ENCODE measurements at regions not wholly inside any gene's neighbourhood (a gene's known extent, or its start where the extent isn't known, plus 50 kb on each side); places are given as distances from the start of the nearest gene placed in this dataset.
"Not testable (repeated sequence)": the region's sequence is repeated elsewhere in the genome, so short reads cannot be mapped to it uniquely, and the experiment has no call there.

DNA sequence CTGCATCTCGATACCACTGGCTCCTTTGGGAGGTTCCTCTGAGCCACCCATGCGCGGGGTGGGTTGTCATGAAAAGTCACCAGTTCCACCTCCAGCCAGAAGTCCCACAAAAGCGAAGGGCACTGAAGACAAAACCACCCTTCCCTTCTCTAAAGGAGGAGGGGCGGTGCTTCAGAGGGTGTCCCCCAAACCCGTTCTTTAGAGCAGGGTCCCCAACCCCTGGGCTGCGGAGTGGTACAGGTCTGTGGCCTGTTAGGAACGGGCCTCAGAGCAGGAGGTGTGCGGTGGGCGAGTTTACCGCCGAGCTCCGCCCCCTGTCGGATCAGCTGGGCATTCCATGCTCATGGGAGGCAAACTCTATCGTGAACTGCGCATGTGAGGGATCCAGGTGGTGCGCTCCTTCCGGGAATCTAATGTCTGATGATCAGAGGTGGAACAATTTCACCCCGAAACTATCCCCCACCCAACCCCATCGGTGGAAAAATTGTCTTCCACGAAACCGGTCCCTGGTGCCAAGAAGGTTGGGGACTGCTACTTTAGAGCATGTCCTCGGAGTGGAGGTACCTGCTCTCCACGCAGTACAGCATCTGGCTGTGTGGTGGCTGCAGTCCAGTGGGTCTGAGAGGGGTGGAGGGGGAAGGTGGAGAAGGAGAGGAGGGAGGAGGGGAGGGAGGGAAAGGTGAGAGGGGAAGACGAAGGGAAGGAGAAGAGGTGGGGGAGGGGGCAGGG, 72.9 kb upstream of the SEPTIN5 start:
- no peak for DNase-seq (ENCODE audit: low spot score)

DNA sequence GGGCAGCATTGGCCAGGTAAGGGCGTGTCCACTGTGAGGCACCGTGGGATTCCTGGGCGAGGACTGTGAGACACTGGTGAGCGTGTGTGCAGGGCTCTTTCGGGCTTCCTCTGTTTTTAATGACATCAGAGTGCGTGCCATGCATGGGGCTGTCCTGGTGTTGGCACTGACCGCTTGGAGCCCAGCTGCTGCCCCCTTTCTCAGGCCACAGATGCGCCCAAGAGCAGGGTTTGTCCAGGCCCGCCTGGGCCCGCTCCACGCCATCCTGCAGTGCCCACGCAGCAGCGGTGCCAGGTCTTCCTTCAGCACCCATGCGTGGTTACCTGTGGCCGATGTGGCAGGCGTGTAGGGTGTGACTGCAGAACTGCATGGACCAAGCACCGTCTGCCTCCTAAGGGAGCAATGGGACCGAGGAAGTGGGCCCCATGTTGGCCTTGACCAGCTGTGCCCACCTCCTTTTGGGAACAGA, 72.3 kb upstream of the SEPTIN5 start:
- no peak for DNase-seq (ENCODE audit: low spot score)

DNA sequence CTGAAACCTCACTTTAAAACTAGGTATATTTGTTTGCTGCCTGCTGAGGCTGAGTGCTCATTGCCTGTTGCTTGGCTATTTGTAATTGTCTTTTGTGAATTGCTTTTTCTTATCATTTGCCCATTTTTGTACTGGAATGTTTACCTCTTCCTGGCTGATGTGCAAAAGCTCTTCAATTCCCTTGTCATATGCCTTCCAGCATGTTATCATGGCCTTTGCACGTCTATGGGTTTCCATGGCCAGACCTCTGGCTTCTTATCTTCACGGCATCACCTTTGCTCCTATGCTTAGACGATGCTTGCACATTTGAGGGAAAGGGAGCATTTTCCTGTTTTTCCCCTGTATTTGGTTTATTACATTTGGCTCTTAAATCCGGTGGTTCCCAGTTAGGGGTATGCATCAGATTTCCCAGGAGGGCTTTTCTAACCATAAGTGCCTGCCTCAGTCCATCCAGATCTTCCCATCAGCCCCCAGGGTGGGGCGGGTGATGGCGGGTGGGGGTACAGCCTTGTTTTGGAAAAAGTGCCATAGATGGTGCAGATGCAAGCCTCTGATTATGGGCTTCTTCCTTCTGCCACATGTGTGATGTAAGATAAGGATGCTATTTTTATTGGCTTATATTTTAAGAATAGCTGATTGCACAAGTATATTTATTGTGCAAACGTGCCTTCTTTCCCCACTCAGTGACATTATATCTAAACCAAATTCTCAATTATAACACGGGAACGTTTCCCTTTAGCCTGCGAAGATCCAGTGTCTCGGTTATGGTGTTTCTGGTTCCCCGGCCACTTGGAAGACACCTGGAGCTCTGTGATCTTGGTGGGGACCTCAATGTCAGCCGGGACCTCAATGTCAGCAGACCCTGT, 70.6 kb upstream of the SEPTIN5 start:
- DNase-seq (ENCODE audit: low spot score), result no peak

DNA sequence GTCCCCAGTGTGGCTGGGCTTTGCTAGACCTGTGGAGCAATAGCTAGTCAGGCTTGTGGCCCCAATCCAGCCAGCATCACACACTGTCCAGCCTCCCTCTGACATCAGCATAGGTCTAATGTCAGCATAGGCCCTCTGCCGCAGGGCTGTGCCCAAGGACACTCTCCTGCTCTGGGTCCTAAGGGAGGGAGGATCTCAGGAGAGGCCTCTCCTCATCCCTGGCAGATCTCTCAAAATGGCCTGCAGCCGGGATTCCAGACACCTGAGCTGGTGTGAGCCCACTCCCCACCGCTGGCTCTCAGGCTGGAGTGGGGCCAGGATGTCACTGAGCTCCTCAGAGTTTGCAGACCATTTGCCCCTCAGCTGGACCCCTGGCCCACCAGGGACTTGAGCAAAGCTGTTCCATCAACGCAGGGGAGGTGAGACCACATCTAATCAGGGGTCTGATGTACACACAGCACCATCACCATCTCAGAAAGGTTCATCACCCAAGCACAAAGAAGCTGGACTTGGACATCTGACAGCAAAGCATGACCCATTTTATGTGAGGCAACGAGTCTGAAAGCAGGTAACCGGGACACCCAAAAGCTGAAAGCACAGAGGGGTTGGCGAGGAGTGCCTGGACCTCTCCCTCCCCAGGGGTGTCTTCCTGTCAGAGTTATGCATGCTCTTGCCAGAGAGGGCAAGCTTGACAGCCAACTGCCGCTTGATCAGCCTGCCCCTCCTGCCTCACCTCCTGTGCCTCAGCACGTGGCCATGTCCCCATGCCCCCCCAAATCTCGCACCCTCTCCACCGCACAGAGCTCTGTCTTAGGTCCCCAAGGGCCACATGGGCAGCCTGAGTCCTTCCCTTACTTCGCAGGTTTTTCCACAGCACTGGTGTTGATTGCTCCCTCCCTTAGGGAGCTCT, 69.7 kb upstream of the SEPTIN5 start:
- DNase-seq (ENCODE audit: low spot score), result no peak

DNA sequence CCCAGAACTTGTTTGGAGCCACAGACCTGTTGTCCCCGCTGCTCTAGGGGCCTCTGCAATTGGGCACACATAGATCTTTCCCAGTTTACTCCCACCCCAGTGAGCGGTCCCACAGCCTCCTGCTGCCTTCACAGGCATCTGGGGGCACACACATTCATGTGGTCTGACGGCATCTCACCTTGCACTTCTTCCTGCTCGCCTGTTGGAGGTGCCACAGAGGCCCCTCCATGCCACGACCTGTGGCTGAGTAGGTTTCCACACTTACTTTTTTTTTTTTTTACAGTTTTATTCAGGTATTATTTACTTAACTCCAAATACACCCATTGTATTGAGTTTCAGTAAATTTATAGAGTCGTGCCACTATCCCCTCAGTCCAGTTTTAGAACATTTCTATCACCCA, 68.9 kb upstream of the SEPTIN5 start:
- DNase-seq (ENCODE audit: low spot score), result no peak

DNA sequence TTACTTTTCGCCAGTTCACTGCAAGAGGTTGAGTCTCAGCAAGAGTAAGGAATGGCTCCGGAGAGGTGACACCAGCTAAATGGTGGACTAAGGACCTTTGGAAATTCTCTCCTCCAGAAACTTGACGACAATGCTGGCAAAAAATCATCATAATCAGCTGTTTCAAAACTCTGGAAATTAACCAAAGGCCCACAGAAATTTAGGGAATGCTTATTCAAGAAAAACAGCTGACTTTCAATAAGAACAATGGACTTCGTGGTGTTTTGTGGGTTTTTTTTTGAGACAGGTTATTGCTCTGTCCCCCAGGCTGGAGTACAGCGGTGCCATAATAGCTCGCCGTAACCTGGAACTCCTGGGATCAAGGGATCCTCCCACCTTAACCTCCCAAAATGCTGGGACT, 68.4 kb upstream of the SEPTIN5 start:
- no peak for DNase-seq (ENCODE audit: low spot score)

DNA sequence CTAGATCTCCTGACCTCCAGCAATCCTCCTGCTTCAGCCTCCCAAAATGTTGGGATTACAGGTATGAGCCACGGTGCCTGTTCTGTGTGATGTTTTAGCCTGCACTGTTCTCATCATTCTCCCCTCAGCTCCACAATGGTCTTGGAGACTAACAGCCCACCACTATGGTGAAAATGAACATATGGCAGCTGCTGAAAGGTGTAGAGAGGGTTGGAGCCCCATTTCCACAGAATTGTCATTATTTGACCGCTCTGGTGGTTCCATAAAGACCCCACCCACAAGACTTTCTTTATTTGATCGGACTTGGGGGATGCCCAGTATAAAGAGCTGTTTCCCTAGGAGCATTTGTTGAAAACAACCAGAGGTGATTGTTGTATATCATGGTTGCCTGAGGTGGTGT, 67.9 kb upstream of the SEPTIN5 start:
- no peak for DNase-seq (ENCODE audit: low spot score)

DNA sequence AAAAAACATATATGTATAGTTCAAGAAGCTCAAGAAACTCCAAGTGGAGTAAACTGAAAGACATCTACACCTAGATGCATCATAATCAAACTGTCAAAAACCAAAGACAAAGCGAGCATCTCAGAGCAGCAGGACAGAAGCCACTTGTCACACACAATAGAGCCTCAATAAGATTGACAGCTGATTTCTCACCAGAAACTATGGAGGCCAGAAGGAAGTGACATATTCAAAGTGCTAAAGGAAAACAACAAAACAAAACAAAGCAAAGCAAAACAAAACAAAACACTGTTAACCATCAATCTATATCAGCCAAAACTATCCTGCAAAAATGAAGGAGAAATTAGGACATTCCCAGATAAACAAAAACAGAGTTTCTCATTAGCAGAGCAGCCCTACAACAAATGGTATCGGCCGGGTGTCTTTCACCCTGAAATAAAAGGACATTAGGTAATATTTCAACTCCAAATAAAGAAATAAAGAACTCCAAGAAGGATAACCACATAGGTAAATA, 65.8 kb upstream of the SEPTIN5 start:
- no peak for DNase-seq (ENCODE audit: low spot score)

DNA sequence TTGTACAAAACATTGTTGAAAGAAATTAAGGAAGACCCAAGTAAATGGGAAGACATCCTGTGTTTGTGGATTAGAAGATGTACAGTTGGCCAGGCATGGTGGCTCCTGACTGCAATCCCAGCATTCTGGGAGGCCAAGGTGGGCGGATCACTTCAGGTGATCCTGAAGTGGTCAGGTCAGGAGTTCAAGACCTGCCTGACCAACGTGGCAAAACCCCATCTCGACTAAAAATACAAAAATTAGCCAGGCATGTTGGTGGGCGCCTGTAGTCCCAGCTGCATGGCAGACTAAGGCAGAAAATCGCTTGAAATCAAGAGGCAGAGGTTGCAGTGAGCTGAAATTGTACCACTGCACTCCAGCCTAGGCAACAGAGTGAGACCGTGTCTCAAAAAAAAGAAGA, 62.0 kb upstream of the SEPTIN5 start:
- no peak for DNase-seq (ENCODE audit: low spot score)

DNA sequence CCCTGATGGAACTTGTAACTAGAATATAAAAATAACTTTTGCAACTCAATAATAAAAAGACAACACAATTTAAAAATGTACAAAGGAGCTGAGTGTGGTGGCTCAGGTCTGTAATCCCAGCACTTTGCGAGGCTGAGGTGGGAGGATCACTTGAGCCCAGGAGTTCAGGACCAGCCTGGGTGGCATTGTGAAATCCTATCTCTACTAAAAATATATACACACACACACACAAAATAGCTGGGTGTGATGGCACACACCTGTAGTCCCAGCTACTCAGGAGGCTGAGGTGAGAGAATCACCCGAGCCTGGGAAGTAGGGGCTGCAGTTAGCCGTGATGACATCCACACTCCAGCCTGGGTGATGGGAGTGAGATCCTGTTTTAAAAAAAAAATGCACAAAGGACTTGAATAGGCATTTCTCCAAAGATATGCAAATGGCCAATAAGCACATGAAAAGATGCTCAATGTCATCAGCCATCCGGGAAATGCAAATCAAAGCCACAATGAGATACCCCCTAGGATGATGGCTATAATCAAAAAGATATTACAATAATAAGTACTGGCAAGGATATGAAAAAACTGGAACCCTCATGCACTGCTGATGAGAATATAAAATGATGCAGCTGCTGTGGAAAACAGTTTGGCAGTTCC, 59.8 kb upstream of the SEPTIN5 start:
- no peak for DNase-seq (ENCODE audit: low spot score)

DNA sequence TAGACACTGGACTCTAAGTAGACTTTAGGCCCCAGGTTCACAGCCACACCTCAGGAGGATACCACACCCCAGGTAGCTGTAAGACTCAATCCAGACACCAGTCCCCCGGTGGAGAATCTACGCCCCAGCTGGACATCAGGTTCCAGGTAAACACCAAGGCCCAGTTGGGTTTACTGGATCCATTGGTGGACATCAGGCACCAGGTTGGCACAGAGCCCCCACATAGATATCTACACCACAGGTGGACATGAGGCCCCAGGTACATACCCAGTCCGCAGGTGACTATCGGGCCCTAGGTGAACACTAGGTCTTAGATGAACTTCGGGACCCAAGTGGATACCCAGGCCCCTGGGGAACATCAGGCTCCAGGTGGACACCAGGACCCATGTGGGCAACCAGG, 58.9 kb upstream of the SEPTIN5 start:
- DNase-seq (ENCODE audit: low spot score), result no peak

DNA sequence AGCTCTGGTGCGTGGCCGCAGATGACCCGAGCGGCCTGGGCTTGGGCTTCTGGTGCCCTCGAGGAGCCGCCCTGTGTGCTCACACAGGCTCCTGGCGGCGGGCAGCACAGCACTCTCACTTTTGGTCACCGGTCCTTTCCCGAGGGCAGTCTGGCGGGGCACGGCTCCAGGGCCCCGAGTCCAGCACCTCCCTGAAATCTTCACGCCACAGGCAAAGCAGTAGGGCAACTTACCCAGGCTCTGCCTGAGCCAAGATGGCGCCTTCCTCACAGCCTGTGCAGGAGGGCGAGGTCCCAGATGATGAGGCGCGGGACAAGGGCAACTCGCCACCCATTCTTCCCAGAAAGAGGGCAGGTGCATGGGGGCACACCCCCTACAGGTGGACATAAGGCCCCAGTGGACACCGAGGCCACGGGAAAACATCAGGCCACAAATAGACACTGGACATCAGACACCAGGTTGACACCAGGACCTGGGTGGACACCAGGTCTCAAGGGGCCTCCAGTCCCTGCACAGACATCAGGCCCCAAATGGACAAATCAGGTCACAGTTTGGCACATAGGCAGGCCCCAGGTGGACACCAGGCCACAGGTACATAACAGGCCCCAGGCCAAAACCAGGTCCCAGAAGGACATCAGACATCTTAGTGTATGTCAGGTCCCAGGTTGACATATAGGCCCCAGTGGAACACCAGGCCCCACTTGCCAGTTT, 57.6 kb upstream of the SEPTIN5 start:
- no peak for DNase-seq (ENCODE audit: low spot score)

DNA sequence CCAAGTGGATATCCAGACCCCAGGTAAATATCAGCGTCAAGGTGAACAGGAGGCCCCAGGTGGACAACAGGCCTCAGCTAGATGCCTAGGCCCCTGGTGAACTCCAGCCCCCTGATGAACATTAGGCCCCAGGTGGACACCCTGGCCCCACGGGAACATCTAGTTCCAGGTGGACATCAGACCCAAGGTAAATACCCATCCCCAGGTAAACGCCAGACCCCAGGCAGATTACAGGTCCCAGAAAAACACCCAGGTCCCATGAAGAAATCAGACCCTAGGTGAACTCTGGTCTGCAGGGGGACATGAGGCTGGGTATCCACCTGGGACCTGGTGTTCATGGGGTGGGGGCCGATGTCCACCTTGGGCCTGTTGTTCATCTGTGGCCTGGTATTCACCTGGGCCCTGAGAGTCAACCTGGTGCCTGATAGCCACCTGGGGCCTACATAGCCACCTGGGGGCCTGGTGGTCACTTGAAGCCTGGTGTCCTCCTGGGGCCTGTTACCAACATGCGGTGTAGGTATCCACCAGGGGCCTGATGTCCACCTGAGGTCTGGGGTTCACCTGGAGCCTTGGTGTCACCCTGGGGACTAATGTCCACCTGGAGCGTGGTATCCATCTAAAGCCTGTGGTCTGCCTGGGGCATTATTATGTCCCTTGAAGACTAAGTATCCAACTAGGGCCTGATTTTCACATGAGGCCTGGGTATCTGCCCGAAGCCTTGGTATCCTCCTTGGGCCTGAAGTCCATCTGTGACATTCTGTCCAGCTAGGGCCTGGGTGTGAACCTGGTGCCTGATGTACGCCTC, 56.8 kb upstream of the SEPTIN5 start:
- DNase-seq (ENCODE audit: low spot score), result no peak

DNA sequence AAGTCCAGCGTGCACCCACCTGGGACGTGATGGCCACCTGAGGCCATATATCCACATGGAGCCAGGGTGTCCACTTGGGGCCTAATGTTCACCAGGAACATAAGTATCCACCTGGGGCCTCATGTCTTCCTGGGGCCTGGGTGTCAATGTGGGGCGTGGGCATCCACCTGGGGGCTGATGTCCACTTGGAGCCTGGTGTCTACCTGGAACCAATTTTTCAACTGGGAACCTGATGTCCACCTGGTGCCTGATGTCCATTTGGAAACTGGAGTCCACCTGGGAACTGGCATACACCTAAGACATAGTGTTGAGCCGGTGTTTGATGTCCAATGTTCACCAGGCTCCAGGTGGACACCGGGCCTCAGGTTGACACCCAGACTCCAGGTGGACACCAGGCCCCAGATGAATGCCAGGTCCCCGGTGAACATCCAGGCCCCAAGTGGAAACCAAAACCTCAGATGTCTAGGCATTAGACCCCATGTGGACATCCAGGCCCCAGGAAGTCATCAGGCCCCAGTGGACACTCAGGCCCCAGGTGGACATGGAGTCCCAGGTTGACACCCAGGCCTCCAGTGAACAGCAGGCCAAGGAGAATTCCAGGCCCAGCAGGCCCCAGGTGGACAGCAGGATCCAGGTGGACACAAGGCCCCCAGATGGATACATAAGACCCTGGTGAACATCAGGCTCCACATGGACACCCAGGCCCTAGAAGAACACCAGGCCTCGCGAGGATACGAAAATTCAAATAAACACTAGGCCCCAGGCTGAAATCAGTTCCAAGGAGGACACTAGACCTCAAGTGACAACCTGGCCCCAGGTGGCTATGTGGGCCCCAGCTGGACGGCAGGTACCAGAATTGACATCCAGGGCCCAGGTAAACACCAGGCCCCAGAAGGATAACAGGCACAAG, 56.0 kb upstream of the SEPTIN5 start:
- no peak for DNase-seq (ENCODE audit: low spot score)

DNA sequence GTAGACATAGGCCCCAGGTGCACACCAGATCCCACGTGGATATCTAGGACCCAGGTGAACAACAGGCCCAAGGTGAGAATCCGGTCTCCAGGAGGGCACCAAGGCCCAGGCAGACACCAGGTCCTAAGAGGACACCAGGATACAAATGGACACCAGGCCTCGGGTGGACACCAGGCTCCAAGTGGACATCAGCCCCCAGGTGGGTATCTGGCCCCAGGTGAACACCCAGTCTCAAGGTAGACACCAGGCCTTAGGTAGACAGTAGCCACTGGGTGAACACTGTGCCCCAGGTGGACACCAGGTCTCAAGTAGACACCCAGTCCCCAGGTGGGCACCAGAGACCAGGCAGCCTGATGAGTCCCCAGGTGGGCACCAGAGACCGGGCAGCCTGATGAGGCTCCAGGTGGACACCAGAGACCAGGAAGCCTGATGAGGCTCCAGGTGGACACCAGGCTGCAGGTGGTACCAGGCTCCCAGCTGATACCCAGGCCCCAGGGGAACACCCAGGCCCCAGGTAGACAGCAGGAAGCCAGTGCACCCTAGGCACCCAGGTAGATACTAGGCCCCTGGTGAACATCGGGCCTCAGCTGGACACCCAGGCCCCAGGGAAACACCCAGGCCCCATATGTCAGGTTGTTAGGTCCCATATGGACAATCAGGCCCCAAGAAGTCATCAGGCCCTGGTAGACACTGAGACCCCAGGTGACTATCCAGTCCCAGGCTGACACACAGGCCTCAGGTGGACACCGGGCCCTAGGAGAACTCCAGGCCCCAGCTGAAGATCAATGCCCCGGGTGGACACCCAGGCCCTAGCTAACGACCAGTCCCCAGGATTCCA, 55.1 kb upstream of the SEPTIN5 start:
- no peak for DNase-seq (ENCODE audit: low spot score)

DNA sequence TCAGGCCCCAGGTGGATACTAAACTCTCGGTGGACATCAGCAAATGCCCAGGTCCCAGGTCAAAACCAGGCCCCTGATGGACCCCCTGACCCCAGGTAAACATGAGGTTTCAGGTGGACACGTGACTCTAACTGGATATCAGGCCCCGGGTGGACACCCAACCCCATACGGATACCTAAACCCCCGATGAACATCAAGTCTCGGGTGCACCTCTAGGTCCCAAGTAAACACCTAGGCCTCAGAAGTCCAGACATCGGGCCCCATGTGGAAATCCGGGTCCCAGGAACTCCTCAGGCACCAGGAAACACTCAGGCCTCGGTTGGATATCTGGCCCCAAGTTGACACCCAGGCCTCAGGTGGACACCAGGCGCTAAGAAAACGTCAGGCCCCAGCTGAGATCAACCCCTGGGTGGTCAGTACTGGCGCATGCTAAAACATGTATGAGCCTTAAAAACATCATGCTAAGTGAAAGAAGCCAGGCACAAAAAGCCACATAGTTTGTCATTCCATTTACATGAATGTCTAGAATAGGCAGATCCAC, 54.4 kb upstream of the SEPTIN5 start:
- no peak for DNase-seq (ENCODE audit: low spot score)

DNA sequence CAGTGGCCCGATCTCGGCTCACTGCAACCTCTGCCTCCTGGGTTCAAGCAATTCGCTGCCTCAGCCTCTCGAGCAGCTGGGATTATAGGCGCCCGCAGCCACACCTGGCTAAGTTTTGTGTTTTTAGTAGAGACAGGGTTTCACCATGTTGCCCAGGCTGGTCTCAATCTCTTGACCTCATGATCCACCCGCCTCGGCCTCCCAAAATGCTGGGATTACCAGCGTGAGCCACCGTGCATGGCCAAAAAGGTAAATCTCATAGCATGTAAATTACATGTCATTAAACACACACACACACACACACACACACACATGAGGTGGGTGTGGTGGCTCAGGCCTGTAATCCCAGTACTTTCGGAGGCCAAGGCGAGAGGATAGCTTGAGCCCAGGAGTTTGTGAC, 53.7 kb upstream of the SEPTIN5 start:
- not testable (repeated sequence) for DNase-seq (ENCODE audit: low spot score)

DNA sequence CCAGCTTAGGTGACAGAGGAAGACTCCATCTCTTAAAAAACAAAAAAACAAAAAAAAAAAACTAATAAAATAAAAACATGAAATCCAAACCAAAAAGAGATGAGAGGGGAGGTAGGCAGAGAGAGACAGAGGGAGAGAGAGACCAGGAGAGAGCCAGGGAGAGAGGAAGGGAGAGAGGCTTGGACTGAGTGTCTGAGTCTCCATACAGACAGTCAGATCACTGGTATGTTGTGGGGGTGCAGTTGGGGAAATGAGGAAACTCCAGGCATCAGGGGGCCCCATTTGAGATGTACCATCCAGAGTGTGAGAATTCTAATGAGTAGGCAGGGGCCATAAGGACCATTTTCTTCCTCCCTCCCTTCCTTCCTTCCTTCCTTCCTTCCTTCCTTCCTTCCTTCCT, 53.1 kb upstream of the SEPTIN5 start:
- DNase-seq (ENCODE audit: low spot score), result no peak

Measured in CD4-positive, alpha-beta T cell treated with Interleukin-6 at 100 ng/mL for 8 hours (primary cell).